ENCODE measurements at regions not wholly inside any gene's neighbourhood (a gene's known extent, or its start where the extent isn't known, plus 50 kb on each side); places are given as distances from the start of the nearest gene placed in this dataset.

- TF ChIP-seq CTCF (conservative IDR thresholded peaks at IDR 0.05 in 1 of 2, IDR thresholded peaks at IDR 0.05 in 1 of 2; ENCODE audit: low read depth in 1 of 2, low read length in 2 of 2) (no peak), EZH2 (IDR thresholded peaks at IDR 0.05; ENCODE audit: low read length, missing control alignments) (no peak)
Observed at GRCh38 chr1:20416706-20417105, 69.3 kb downstream of the CAMK2N1 start.

Data from fibroblast of lung (primary cell).